Mucosa of rectum (tissue), 2 donors: ENCODE measurements at regions not wholly inside any gene's neighbourhood (a gene's known extent, or its start where the extent isn't known, plus 50 kb on each side); places are given as distances from the start of the nearest gene placed in this dataset.
"Not testable (repeated sequence)": the region's sequence is repeated elsewhere in the genome, so short reads cannot be mapped to it uniquely, and the experiment has no call there.

Source experiments
- H3K27ac ChIP-seq, 2 donors: one replicate each; pipeline ENCODE4 v1.7.0; 2013; ENCODE audit warnings: inconsistent platforms in 2 of 2, low read depth in 2 of 2, low read length in 2 of 2
- H3K27me3 ChIP-seq, 2 donors: one replicate each; pipeline ENCODE4 v1.7.0; 2013; ENCODE audit warnings: low read length in 2 of 2; ENCODE audit not compliant: control insufficient read depth in 2 of 2, insufficient read depth in 2 of 2
- H3K36me3 ChIP-seq, 2 donors: one replicate each; pipeline ENCODE4 v1.7.0; 2013; ENCODE audit warnings: low read length in 2 of 2; ENCODE audit not compliant: control insufficient read depth in 2 of 2, insufficient read depth in 2 of 2
- H3K4me1 ChIP-seq, 2 donors: one replicate each; pipeline ENCODE4 v1.7.0; 2013; ENCODE audit warnings: low read length in 2 of 2, mild to moderate bottlenecking in 1 of 2; ENCODE audit not compliant: control insufficient read depth in 2 of 2, insufficient read depth in 2 of 2
- H3K4me3 ChIP-seq, 2 donors: one replicate each; pipeline ENCODE4 v1.7.0; 2013; ENCODE audit warnings: low read length in 2 of 2
- H3K9ac ChIP-seq, 2 donors: one replicate each; pipeline ENCODE4 v1.7.0; 2013; ENCODE audit warnings: low read length in 2 of 2, low read depth in 1 of 2, mild to moderate bottlenecking in 1 of 2
- H3K9me3 ChIP-seq, 2 donors: one replicate each; pipeline ENCODE4 v1.7.0; 2013; ENCODE audit warnings: low read length in 2 of 2; ENCODE audit not compliant: control insufficient read depth in 2 of 2
- donor health status: healthy.
- donor health status: Normal muscosa, but diverticular disease.

- H3K9me3 ChIP-seq, H3K27me3 ChIP-seq, H3K9ac ChIP-seq, H3K36me3 ChIP-seq, H3K4me1 ChIP-seq, H3K4me3 ChIP-seq, H3K27ac ChIP-seq: not testable (repeated sequence)
These were observed 78.7 kb downstream of the NPIPB11 start for GRCh38 chr16:29327631-29328408.

DNA sequence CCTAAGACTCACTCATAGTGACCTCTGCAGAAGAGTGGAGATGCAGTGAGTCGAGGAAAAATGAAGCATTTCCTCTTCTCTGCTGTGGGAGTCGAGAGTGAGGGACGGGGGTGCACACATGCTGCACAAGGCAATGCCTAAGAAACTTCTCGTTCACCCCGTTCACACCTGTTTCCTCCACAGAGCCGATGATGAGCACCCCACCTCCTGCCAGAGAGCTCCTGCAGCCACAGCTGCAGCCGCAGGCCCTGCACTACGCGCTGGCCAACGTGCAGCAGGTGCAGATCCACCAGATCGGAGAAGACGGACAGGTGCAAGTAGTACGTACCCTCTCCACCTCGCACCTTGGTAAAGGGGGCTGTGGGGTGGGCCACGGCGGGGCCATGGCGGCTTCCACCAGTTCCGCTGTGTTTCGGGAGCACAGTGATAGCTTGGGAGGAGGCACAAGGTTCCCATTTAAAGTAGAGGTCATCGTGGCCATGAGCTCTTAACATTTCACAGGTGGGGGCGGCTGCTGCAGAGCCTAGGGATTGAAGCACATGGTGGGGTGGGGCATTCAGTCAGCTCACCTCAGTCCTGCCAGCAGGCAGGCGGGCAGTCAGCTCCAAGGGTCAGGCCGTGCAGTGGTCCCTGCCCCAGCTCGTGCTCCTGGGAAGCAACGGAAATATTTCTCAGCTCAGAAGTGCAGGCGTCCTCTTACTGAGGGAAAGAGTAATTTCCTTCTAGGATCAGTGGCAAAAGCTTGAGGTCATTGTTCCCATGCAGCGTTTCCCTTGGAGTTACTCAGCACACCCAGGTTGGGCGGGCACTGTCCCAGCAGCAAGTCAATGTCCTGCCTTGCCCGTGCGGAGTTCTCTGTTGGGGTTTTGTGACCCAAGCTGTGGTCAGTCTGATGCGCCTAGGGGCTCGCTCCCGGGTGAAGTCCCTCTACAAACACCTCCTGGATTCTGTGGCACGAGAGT lies 80.1 kb downstream of the NPIPB11 start:
- H3K4me3 ChIP-seq, H3K36me3 ChIP-seq, H3K27me3 ChIP-seq: not testable (repeated sequence)

DNA sequence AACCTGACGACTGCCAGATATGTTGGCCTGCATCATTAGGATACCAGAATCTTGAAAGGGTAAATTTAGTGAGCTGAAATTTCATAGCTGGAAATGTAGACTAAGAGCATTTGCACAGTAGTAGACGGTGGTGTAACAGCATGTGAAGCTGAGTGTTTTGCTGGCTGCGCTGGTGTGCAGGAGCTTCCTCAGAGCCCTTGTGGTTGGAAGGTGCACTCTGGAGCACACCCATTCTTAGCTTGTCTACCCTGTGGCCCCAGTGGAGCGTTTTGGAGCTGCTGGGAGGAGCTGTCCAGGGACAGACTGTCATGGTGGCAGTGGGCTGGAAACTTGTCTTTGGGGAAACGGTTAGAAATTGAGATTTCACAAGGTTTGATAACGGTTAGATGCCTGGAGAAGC lies 82.8 kb downstream of the NPIPB11 start:
- not testable (repeated sequence) for H3K4me1 ChIP-seq, H3K36me3 ChIP-seq, H3K9ac ChIP-seq, H3K27ac ChIP-seq, H3K4me3 ChIP-seq, H3K9me3 ChIP-seq, H3K27me3 ChIP-seq

More for the DNA sequence above, 80.1 kb downstream of the NPIPB11 start:
- not testable (repeated sequence) for H3K4me1 ChIP-seq, H3K27ac ChIP-seq, H3K9ac ChIP-seq, H3K9me3 ChIP-seq

- H3K4me1 ChIP-seq, result no peaks in the 10 kb centered on the region
- H3K9me3 ChIP-seq, result no peaks in the 10 kb centered on the region
- no peak overlapping the region for H3K9ac ChIP-seq
- H3K36me3 ChIP-seq, result no peaks in the 10 kb centered on the region
- no peak overlapping the region for H3K27ac ChIP-seq
- H3K4me3 ChIP-seq, result no peak overlapping the region
- H3K27me3 ChIP-seq, result no peaks in the 10 kb centered on the region
These were observed 84.9 kb downstream of the NPIPB11 start for GRCh38 chr16:29321585-29321984.

- no peak overlapping the region for H3K4me3 ChIP-seq
- no peaks in the 10 kb centered on the region for H3K4me1 ChIP-seq
- H3K27ac ChIP-seq, result no peak overlapping the region
- no peaks in the 10 kb centered on the region for H3K36me3 ChIP-seq
- no peak overlapping the region for H3K9ac ChIP-seq
- H3K9me3 ChIP-seq, result no peaks in the 10 kb centered on the region
- H3K27me3 ChIP-seq, result no peaks in the 10 kb centered on the region
These were observed 85.5 kb downstream of the NPIPB11 start for GRCh38 chr16:29321000-29321393.

DNA sequence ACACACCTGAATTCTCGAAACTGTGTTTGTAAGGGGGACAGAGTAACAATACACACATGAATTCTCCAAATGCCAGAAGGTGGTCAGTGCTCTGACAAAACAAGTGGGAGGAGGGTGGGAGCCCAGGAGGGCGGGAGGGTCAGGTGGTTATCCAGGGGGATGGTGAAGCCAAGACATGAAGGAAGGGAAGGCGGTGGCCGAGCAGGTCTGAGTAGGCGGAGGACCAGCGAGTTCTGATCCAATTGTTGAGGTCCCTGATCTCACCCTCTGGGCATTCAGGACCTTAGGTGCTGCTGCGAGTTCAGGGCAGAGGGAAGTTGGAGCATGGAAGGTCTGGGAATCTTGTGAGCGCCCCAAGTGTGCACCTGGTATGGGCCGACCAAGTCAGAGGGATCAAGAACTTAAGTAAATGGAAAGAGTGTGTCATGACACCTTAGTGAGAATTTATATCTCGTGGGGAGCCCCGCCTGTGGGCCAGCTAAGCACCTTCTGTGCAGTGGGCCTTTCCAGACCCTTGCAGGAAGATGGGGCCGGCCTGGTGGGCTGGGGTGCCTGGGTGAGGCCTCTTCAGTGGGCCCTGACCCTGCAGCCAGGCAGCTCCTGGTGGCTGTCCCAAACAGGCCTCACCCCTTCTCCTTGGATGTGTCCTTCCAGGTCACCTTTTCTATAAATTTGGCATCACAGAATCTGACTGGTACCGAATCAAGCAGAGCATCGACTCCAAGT lies 86.1 kb downstream of the NPIPB11 start:
- Histone ChIP-seq H3K27ac (no peak overlapping the region), H3K9ac (no peak overlapping the region), H3K9me3 (no peaks in the 10 kb centered on the region), H3K4me1 (no peaks in the 10 kb centered on the region), H3K27me3 (no peaks in the 10 kb centered on the region), H3K4me3 (no peak overlapping the region), H3K36me3 (no peaks in the 10 kb centered on the region)

DNA sequence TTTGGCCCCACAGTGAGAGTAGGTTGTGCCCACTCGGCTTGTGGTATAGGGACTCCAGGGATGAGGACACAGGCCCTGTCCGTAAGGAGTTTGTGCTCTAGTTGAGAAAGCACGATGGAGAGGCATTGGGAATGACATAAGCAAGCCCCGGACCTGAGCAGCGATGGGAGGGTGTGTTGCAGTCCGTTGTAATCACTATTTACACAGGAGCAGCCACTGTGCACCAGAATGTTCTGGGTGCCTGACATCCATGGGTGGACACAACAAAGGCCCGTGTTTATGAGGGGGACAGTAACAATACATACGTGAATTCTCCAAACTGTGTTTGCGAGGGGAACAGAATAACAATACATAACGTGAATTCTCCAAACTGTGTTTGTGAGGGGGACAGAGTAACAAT lies 86.8 kb downstream of the NPIPB11 start:
- no peak overlapping the region for H3K27ac ChIP-seq
- H3K4me1 ChIP-seq, result no peaks in the 10 kb centered on the region
- H3K9ac ChIP-seq, result no peak overlapping the region
- H3K4me3 ChIP-seq, result no peak overlapping the region
- H3K9me3 ChIP-seq, result no peaks in the 10 kb centered on the region
- no peaks in the 10 kb centered on the region for H3K36me3 ChIP-seq
- no peaks in the 10 kb centered on the region for H3K27me3 ChIP-seq

DNA sequence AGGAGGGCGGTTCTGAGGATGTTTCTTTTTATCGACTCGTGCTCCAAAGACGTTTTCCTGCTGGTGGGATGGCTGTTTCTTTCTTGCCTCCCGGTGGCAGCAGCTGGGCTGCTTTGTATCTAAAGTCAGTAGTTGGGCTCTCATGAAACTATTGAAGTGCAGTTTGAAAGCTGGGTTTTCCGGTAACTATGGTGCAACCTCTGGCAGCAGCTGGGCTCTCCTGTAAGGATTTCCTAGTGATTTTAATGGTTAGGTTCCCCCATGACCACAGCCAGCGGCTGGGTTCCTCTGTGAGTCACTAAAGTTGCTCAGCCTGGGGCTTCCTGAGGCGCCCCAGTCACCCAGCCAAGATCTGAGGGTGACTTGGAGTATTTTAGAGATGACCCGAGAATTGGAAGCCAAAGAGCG lies 87.9 kb downstream of the NPIPB11 start:
- not testable (repeated sequence) for H3K4me1 ChIP-seq, H3K27ac ChIP-seq, H3K4me3 ChIP-seq, H3K27me3 ChIP-seq, H3K9me3 ChIP-seq, H3K9ac ChIP-seq, H3K36me3 ChIP-seq

GRCh38 chr16:29318037-29318436 lies 88.5 kb downstream of the NPIPB11 start:
- H3K4me1 ChIP-seq, result no peaks in the 10 kb centered on the region
- H3K27ac ChIP-seq, result no peak overlapping the region
- no peak overlapping the region for H3K9ac ChIP-seq
- no peaks in the 10 kb centered on the region for H3K36me3 ChIP-seq
- no peak overlapping the region for H3K4me3 ChIP-seq
- H3K27me3 ChIP-seq, result no peaks in the 10 kb centered on the region
- no peaks in the 10 kb centered on the region for H3K9me3 ChIP-seq

DNA sequence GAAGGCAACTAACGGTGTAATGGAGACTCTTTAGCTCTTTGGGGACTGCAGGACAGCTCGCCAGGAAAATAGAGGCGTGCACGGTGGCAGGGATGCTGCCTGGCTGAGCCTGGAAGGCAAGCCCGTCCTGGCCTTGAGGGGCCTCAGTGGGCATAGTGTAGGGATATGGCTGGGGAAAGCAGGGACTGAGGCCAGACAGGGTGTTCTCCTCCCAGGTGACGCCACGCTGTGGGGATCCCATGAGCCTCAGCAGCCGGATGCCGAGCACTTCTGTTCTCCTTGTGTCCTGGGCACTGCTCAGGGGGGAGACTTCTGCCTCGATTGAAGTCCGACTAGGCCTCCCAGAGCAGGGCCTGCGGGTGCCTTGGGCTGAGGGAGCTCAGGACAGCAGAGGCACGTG lies 89.2 kb downstream of the NPIPB11 start:
- no peak overlapping the region for H3K4me3 ChIP-seq
- no peak overlapping the region for H3K27ac ChIP-seq
- no peaks in the 10 kb centered on the region for H3K4me1 ChIP-seq
- H3K9me3 ChIP-seq, result no peaks in the 10 kb centered on the region
- no peaks in the 10 kb centered on the region for H3K36me3 ChIP-seq
- H3K9ac ChIP-seq, result no peak overlapping the region
- H3K27me3 ChIP-seq, result no peaks in the 10 kb centered on the region
